ENCODE measurements at regions not wholly inside any gene's neighbourhood (a gene's known extent, or its start where the extent isn't known, plus 50 kb on each side); places are given as distances from the start of the nearest gene placed in this dataset.
A peak's percentile ranks its signal among the peaks of the same experiment; 100 is the strongest.

GRCh38 chr14:21988413-21988812, 314.8 kb upstream of the OR4E1 start:
- no peak for DNase-seq (ENCODE audit: low read depth)

DNA sequence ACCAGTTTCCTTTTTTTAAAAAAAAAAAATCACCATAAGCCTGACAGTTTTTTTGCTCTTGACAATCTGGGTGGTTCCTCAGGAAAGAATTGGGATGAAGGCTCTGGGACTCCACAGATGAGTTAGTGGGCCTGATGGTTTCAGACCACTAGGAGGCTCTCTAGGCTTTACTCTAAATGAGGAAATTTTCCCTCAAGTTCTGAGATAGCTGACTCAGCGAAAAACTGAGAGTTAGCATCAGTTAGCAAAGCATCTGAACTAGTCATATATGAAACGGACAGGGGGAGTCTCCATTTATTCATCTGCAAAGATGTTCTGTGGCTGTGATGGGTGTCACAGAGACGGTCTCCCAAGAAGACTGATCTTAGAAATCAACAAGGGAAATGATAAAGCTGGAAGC, 314.3 kb upstream of the OR4E1 start:
- DNase-seq (ENCODE audit: low read depth): peak; percentile 42

DNA sequence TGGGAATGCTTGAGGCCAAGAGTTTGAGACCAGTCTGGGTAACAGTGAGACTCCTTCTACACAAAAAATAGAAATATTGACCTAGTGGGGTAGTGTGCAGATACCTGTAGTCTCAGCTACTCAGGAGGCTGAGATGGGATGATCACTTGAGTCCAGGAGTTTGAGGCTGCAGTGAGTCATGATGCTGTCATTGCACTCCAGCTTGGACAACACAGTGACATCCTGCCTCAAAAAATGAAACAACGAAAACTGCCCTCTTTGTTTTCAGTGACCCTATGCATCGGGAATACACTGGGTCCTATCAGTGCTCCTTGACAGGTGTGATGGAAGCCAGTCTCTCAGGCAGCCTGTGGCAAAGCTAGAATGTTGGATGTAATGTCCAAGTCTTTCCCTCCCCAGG, 311.5 kb upstream of the OR4E1 start:
- no peak for DNase-seq (ENCODE audit: low read depth)

DNA sequence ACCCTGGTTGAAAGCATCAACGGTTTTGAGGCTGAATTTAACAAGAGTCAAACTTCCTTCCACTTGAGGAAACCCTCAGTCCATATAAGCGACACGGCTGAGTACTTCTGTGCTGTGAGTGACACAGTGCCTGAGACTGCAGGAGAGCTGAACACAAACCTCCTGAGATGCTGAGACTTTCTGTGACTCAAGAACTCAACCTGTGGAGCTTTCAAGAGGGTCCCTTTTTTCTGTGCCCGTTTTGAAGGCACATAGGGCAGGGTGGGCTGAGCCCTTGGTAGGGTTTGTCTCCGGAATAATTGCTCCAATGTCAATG, 305.3 kb upstream of the OR4E1 start:
- no peak for DNase-seq (ENCODE audit: low read depth)

DNA sequence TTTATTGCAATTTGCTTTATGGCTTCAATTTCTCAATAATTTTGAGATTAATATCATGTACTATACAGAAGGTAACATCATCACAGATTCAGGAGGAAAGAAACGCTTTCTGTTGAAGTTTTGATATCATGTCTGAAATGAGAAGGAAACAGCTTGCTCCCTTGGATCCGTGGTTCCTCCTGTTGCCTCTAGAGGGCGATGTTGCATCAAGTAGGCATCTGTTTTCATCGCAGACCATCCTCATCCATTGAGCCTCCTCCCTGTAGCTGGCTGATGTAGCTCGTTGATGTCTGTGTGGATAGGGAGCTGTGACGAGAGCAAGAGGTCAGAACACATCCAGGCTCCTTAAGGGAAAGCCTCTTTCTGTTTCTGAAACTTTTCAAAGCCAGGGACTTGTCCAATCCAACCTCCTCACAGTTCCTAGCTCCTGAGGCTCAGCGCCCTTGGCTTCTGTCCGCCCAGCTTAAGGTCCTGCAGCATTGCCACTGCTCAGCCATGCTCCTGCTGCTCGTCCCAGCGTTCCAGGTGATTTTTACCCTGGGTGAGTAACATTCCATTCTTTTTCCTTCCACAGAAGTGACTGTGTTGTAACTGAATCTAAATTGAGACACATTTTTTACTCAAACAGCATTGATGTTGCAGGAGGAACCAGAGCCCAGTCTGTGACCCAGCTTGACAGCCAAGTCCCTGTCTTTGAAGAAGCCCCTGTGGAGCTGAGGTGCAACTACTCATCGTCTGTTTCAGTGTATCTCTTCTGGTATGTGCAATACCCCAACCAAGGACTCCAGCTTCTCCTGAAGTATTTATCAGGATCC, 304.8 kb upstream of the OR4E1 start:
- peak; percentile 22 for DNase-seq (ENCODE audit: low read depth)

- DNase-seq (ENCODE audit: low read depth): no peak
Measured at GRCh38 chr14:21974741-21975140, 301.1 kb upstream of the OR4E1 start.

DNA sequence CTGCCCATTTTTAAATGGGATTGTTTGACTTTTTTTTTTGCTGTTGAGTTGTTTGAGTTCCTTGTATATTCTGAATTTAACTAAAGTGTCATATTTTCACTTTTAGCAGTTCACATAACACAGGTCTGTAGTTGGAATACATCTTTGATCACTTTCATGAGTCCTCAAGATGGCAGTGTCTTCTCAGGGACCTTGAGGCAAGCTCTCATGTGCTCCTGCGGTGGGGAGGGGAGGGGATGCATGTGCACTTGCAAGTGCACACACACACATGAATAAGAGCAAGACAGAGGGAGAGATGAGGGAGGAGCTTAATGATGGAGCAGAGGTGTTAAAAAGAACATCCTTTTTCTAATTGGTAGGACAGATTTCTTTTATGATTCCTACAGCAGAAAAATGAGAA, 291.4 kb upstream of the OR4E1 start:
- no peak for DNase-seq (ENCODE audit: low read depth)

GRCh38 chr14:21964180-21964579, 290.6 kb upstream of the OR4E1 start:
- DNase-seq (ENCODE audit: low read depth): no peak

- DNase-seq (ENCODE audit: low read depth): no peak
Measured at GRCh38 chr14:21960636-21961035, 287.0 kb upstream of the OR4E1 start.

- no peak for DNase-seq (ENCODE audit: low read depth)
Measured at GRCh38 chr14:21941885-21942284, 268.3 kb upstream of the OR4E1 start.

DNA sequence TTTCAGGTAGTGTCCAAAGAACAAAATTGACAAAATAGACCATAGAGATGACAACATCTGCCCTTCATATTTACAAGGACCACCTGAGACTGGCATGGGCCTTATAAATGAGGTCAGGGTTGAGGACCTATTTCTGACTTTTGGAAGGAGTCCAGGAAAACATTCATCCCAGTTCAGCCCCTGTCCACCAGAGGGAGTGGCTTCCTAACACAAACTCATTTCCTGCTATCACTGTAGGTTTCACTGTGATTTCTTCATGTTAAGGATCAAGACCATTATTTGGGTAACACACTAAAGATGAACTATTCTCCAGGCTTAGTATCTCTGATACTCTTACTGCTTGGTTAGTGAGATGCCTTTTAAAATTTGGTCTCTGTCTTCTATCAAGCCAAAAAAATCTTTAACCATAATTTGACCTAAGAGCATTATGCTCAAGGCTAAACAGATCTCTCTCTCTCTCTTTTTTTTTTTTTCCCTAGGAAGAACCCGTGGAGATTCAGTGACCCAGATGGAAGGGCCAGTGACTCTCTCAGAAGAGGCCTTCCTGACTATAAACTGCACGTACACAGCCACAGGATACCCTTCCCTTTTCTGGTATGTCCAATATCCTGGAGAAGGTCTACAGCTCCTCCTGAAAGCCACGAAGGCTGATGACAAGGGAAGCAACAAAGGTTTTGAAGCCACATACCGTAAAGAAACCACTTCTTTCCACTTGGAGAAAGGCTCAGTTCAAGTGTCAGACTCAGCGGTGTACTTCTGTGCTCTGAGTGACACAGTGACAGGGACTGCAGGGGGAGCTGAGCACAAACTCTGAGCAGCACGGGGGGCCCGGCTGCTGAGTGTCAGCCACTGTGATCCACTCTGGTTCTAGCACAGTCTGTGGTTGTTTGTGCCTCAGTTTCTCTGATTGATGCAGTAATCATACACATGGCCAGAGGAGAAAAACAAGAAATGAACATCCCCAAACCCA, 267.6 kb upstream of the OR4E1 start:
- DNase-seq (ENCODE audit: low read depth): peak; percentile 32

DNA sequence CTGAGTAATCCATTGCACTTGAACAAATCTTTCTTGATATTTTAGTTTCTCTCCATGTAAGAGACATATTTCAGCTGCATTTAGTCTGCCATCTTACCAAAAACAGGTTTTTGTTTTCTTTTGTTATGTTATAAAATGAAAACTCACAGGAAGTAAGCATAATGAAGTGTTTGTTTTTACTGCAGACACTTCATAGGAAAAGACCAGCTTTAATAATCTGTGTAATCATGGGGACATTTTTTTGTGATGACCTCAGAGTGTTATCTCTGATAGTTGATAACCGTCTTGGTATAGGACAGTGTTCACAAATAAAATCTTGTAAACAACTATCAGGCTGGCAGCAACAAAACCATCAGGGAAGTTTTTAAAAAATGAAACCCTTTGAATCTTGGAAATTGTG, 266.2 kb upstream of the OR4E1 start:
- no peak for DNase-seq (ENCODE audit: low read depth)

- DNase-seq (ENCODE audit: low read depth): no peak
Measured at GRCh38 chr14:21937996-21938395, 264.4 kb upstream of the OR4E1 start.

- DNase-seq (ENCODE audit: low read depth): no peak
Measured at GRCh38 chr14:21933681-21934080, 260.1 kb upstream of the OR4E1 start.

DNA sequence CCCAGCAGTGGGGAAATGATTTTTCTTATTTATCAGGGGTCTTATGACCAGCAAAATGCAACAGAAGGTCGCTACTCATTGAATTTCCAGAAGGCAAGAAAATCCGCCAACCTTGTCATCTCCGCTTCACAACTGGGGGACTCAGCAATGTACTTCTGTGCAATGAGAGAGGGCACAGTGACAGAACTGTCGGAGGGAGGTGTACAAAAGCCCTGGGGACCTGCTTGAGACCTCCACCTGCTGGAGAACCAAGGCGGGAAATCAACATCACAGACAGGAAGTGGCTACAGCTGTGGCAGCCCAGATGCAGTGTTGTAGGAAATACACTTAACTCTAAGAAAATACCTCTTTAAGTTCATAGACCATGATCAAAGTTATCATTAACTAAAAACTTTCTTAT, 250.9 kb upstream of the OR4E1 start:
- no peak for DNase-seq (ENCODE audit: low read depth)

- DNase-seq (ENCODE audit: low read depth): no peak
Measured at GRCh38 chr14:21923820-21924219, 250.2 kb upstream of the OR4E1 start.

- no peak for DNase-seq (ENCODE audit: low read depth)
Measured at GRCh38 chr14:21921453-21921852, 247.8 kb upstream of the OR4E1 start.

GRCh38 chr14:21917699-21918436, 244.2 kb upstream of the OR4E1 start:
- peak; percentile 67 for DNase-seq (ENCODE audit: low read depth)

DNA sequence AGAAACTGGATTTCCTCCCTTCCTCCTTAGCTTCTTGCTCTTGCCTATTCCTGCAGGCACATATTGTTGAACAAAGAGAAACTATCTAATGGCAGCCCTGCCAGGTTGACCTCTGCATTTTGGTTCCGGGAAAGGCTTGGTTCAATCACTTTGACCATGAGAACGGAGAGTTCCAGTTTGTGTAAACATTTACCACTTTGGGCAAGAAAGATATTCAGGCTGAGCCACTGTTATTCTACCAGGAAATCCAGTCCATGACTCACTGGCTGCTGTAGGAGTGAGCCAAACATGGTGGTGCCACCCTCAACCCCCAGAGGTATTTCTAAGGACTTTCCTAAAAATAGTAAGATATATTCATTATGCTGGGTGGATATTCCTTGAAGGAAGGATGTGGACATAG, 242.2 kb upstream of the OR4E1 start:
- DNase-seq (ENCODE audit: low read depth): peak; percentile 45

- peak; percentile 85 for DNase-seq (ENCODE audit: low read depth)
Measured at GRCh38 chr14:21913759-21914158, 240.1 kb upstream of the OR4E1 start.

DNA sequence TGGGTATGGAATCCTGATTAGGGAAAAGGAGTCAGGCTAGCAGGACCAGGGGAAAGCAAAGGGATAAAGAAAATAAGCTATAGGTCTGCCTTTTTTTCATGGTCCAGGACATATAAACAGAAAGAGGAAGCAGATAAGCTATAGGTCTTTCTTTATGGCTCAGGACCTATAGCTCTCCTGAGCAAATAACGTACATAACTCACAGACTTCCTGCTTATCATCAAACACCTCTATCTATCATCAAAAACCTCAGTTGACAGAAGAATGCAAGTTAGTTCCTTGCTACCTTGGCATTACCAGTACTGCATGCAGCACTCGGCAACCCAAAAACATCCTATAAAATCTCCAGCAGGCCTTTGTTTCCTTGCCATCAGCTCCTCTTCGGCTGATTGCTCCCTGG, 238.7 kb upstream of the OR4E1 start:
- DNase-seq (ENCODE audit: low read depth): no peak

- no peak for DNase-seq (ENCODE audit: low read depth)
Measured at GRCh38 chr14:21911877-21912276, 238.3 kb upstream of the OR4E1 start.

GRCh38 chr14:21910260-21910659, 236.6 kb upstream of the OR4E1 start:
- DNase-seq (ENCODE audit: low read depth): no peak

All from iris pigment epithelial cell (primary cell).